ENCODE measurements at regions not wholly inside any gene's neighbourhood (a gene's known extent, or its start where the extent isn't known, plus 50 kb on each side); places are given as distances from the start of the nearest gene placed in this dataset.

GRCh38 chr4:164293743-164294142 is 460.2 kb upstream of the SMIM31 start:
- TF ChIP-seq POLR2A (IDR thresholded peaks at IDR 0.05), result no peak
- TF ChIP-seq CTCF (IDR thresholded peaks at IDR 0.05), result no peak
- no peak for TF ChIP-seq EP300 (IDR thresholded peaks at IDR 0.05)

Measured in stomach (tissue), 4 donors.